DOHH2 (cell line): ENCODE measurements at regions not wholly inside any gene's neighbourhood (a gene's known extent, or its start where the extent isn't known, plus 50 kb on each side); places are given as distances from the start of the nearest gene placed in this dataset.

Experiments used
- H3F3A ChIP-seq: fragments of 200-600 bp; sonication (generic), shearing (Covaris generic); 2 replicates; pipeline ENCODE4 v1.6.0; 2016; ENCODE audit warnings: antibody characterized with exemption, mild to moderate bottlenecking; ENCODE audit not compliant: control insufficient read depth, insufficient read depth
- H3K27ac ChIP-seq: fragments of 200-600 bp; sonication (generic); 2 replicates; pipeline ENCODE4 v1.5.1; 2014; ENCODE audit warnings: low read depth, mild to moderate bottlenecking, low read length, moderate library complexity
- H3K27me3 ChIP-seq: fragments of 200-600 bp; sonication (generic); 2 replicates; pipeline ENCODE4 v1.6.1; 2014; ENCODE audit warnings: mild to moderate bottlenecking, low read length, mixed read lengths; ENCODE audit not compliant: control insufficient read depth
- H3K36me3 ChIP-seq: fragments of 200-600 bp; sonication (generic); 2 replicates; pipeline ENCODE4 v1.6.1; 2014; ENCODE audit warnings: mild to moderate bottlenecking, low read length, moderate library complexity, mixed read lengths; ENCODE audit not compliant: control insufficient read depth
- H3K4me1 ChIP-seq: fragments of 200-600 bp; sonication (generic); 2 replicates; pipeline ENCODE4 v1.6.1; 2014; ENCODE audit warnings: mild to moderate bottlenecking, low read length, mixed read lengths; ENCODE audit not compliant: control insufficient read depth
- H3K4me2 ChIP-seq: fragments of 200-600 bp; sonication (generic); 2 replicates; pipeline ENCODE4 v1.6.0; 2014; ENCODE audit warnings: mild to moderate bottlenecking, low read length, moderate library complexity
- H3K4me3 ChIP-seq: fragments of 200-600 bp; sonication (generic); 2 replicates; pipeline ENCODE4 v1.5.1; 2014; ENCODE audit warnings: mild to moderate bottlenecking, low read length, mixed read lengths
- H3K79me2 ChIP-seq: fragments of 200-600 bp; sonication (generic); 2 replicates; pipeline ENCODE4 v1.6.1; 2014; ENCODE audit warnings: mild to moderate bottlenecking, low read length, mixed read lengths; ENCODE audit not compliant: control insufficient read depth
- H3K9me2 ChIP-seq: fragments of 200-600 bp; sonication (generic); replicated peaks from 2 replicates; pipeline ENCODE4 v1.6.1; 2014; ENCODE audit warnings: mild to moderate bottlenecking, low read length, mixed read lengths; ENCODE audit not compliant: control insufficient read depth
- H3K9me3 ChIP-seq: fragments of 200-600 bp; sonication (generic); 2 replicates; pipeline ENCODE4 v1.6.1; 2014; ENCODE audit warnings: antibody characterized with exemption, low read length, mixed read lengths; ENCODE audit not compliant: control insufficient read depth, insufficient read depth
- H4K20me1 ChIP-seq: fragments of 200-600 bp; sonication (generic); 2 replicates; pipeline ENCODE4 v1.6.0; 2014; ENCODE audit warnings: low read depth, mild to moderate bottlenecking, antibody characterized with exemption, low read length, moderate library complexity; ENCODE audit not compliant: control insufficient read depth, insufficient read depth
- CTCF ChIP-seq: fragments of 200-600 bp; sonication (generic); IDR thresholded peaks from one replicate; pipeline ENCODE4 v1.5.1; 2014; ENCODE audit warnings: antibody characterized with exemption, mild to moderate bottlenecking, low read depth, low read length; ENCODE audit not compliant: poor library complexity, severe bottlenecking
- EZH2phosphoT487 ChIP-seq: fragments of 200-600 bp; sonication (generic); IDR thresholded peaks from 2 replicates; pipeline ENCODE4 v1.6.1; 2017; ENCODE audit warnings: borderline replicate concordance, mild to moderate bottlenecking, antibody characterized with exemption, low read length, moderate library complexity, mixed read lengths

GRCh38 chr10:36716291-36716690 lies 409.1 kb upstream of the ANKRD30A start:
- TF ChIP-seq CTCF (no peak), EZH2phosphoT487 (no peak)
- no peaks in the 10 kb centered on the region for H3K9me2 ChIP-seq
- H3K4me2 ChIP-seq: no peak overlapping the region
- H3K4me1 ChIP-seq: no peaks in the 10 kb centered on the region
- no peaks in the 10 kb centered on the region for H3F3A ChIP-seq
- no peaks in the 10 kb centered on the region for H4K20me1 ChIP-seq
- H3K27ac ChIP-seq: no peak overlapping the region
- no peak overlapping the region for H3K4me3 ChIP-seq
- H3K9me3 ChIP-seq: no peaks in the 10 kb centered on the region
- no peaks in the 10 kb centered on the region for H3K27me3 ChIP-seq
- H3K79me2 ChIP-seq: no peaks in the 10 kb centered on the region
- H3K36me3 ChIP-seq: no peaks in the 10 kb centered on the region

DNA sequence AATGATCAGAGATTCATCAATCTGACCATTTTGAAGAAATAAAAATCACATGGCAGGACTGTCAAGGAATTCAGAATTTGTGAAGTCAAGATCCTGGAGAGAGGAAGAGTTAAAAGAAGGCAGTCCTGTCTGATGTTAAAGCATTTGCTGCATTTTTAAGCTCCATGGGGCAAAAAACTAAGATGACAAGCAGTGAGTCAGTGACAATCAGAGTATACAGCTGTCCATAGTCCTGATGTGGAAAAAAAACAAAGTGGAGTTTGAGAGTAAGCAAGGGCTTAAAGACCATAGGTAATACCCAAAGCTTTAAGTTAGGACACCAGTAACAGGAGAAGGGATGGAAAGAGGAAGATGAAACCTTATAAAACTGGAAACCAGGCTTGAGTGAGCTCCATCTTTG lies 412.7 kb upstream of the ANKRD30A start:
- no peak overlapping the region for H3K4me2 ChIP-seq
- H3F3A ChIP-seq: no peaks in the 10 kb centered on the region
- no peaks in the 10 kb centered on the region for H3K9me3 ChIP-seq
- H3K79me2 ChIP-seq: no peaks in the 10 kb centered on the region
- no peaks in the 10 kb centered on the region for H4K20me1 ChIP-seq
- no peak for TF ChIP-seq EZH2phosphoT487
- no peak for TF ChIP-seq CTCF
- H3K27ac ChIP-seq: no peak overlapping the region
- H3K9me2 ChIP-seq: no peaks in the 10 kb centered on the region
- no peak overlapping the region for H3K4me3 ChIP-seq
- no peaks in the 10 kb centered on the region for H3K36me3 ChIP-seq
- no peaks in the 10 kb centered on the region for H3K27me3 ChIP-seq
- no peaks in the 10 kb centered on the region for H3K4me1 ChIP-seq

DNA sequence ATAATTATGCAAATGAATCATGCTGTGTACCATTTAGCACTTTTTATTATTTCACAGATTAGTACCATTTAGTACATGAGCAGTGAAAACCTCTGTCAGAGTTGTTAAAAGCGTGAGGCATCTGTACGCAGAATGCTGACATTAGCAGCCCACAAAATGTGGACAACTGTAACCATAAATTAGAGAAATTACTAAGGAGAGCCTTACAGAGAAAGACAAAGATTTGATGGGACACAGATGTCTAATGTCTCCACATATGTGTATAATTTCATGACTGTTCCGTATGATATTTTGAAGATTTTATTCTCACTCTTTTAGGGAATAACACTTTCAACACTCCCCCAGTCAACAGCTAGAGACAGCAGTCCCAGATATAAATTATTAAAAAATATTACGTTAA lies 414.0 kb upstream of the ANKRD30A start:
- Histone ChIP-seq H3K36me3 (no peaks in the 10 kb centered on the region), H3K27me3 (no peaks in the 10 kb centered on the region), H3K9me3 (no peaks in the 10 kb centered on the region), H3K4me2 (no peak overlapping the region), H4K20me1 (no peaks in the 10 kb centered on the region), H3K4me1 (no peaks in the 10 kb centered on the region), H3K79me2 (no peaks in the 10 kb centered on the region), H3K9me2 (no peaks in the 10 kb centered on the region), H3K27ac (no peak overlapping the region), H3K4me3 (no peak overlapping the region), H3F3A (no peaks in the 10 kb centered on the region)
- TF ChIP-seq CTCF (no peak), EZH2phosphoT487 (no peak)

DNA sequence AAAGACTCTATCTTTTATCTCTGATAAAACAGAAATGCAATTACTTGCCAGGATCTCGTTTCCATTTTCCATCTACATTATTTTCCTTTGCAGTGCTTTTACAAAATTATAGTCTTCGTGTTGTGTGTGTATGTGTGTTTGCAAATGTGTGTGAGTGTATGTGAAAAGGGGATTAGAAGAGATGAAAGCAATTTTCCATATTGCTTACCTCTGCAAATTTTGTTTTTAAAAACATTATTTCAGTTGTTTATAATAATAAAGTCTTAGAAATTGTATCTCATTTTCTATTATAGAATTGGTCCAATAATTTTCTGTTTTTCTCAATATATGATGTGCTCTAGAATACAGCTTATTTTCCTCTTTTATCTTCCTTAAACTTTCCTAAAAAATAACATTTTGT lies 421.3 kb upstream of the ANKRD30A start:
- Histone ChIP-seq H3K4me2 (no peak overlapping the region), H3K79me2 (no peaks in the 10 kb centered on the region), H3F3A (no peaks in the 10 kb centered on the region), H3K4me3 (no peak overlapping the region), H4K20me1 (no peaks in the 10 kb centered on the region), H3K4me1 (no peaks in the 10 kb centered on the region), H3K9me3 (no peaks in the 10 kb centered on the region), H3K36me3 (no peaks in the 10 kb centered on the region), H3K27me3 (no peaks in the 10 kb centered on the region), H3K9me2 (no peaks in the 10 kb centered on the region), H3K27ac (no peak overlapping the region)
- no peak for TF ChIP-seq EZH2phosphoT487
- TF ChIP-seq CTCF: no peak
